ENCODE measurements at regions not wholly inside any gene's neighbourhood (a gene's known extent, or its start where the extent isn't known, plus 50 kb on each side); places are given as distances from the start of the nearest gene placed in this dataset.

GRCh38 chr3:118269537-118270125 lies 765.0 kb downstream of the IGSF11 start:
- no peak for DNase-seq (ENCODE audit: low spot score)

DNA sequence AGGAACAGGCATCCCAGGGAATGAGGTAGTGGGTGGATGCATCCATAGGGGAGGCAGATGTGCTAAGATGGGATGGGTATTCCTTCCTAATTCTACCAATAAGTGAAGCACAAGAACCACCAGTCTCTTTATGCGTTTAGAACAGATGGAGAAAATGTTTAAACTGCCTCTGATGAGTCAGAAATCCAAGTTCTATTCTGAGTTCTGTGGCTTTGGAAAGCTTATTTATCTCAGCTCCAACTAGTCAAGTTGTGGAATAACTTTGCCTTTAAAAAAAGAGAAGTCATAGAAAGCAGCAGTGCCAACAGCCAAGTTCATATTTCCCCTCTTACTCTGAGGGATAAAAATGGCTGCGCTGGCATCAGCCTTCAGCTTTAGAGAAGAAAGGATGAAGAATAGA lies 761.7 kb downstream of the IGSF11 start:
- DNase-seq (ENCODE audit: low spot score) = no peak

DNA sequence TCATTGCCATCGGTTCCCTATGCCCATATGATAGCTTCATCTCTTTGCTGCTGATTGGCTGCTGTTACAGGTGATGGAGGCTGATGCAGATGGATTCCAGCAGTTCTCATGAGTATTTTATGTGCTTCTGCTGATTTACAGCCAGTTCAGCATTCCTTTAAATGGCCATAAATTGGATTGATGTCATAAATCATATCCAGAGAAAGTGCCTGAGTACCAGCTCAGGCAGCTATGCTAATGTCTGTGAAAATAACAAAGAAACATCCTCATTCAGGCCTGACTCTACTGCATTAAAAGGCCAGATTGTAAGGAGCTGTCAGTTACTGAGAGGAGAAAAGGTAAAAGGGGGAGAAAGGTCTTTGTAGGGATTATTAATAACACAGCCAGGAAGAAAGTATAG lies 756.8 kb downstream of the IGSF11 start:
- no peak for DNase-seq (ENCODE audit: low spot score)

- no peak for DNase-seq (ENCODE audit: low spot score)
Observed at GRCh38 chr3:118292841-118293240, 741.8 kb downstream of the IGSF11 start.

- DNase-seq (ENCODE audit: low spot score) = no peak
Observed at GRCh38 chr3:118298133-118298532, 736.5 kb downstream of the IGSF11 start.

- no peak for DNase-seq (ENCODE audit: low spot score)
Observed at GRCh38 chr3:118304557-118304956, 730.1 kb downstream of the IGSF11 start.

DNA sequence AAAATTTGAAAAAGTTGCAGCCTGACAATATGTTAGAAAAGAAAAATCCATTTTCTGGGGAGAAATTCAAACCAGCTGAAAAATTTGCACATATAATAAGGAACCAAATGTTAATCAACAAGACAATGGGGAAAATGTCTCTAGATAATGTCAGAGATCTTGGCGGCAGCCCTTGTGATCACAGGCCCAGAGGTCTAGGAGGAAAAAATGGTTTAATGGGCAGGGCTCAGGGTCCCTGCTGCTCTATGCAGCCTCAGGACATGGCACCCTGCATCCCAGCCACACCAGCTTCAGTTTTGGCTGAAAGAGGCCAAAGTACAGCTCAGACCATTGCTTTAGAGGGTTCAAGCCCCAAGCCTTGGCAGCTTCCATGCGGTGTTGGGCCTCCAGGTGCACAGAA lies 701.9 kb downstream of the IGSF11 start:
- DNase-seq (ENCODE audit: low spot score) = no peak

DNA sequence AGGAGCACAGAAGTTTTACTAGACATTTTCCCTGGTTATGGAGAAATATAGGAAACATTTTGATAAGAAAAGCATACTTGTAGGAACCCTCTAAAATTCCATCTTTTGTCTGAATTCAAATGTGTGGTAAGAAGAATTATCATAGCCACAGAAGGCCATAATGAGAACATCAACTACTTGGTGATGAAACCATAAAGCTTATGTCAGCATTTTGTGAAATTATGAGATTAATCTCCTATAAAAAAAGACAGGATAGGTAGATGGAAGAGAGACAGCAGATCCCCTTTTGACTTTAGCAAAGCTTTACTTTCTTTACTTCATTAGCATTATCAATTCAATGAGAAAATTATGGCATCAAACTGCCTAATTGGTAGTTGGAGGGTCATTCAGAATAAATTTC lies 697.0 kb downstream of the IGSF11 start:
- no peak for DNase-seq (ENCODE audit: low spot score)

- DNase-seq (ENCODE audit: low spot score) = no peak
Observed at GRCh38 chr3:118347396-118348168, 687.1 kb downstream of the IGSF11 start.

GRCh38 chr3:118348169-118348557 lies 686.5 kb downstream of the IGSF11 start:
- DNase-seq (ENCODE audit: low spot score) = no peak

- DNase-seq (ENCODE audit: low spot score) = no peak
Observed at GRCh38 chr3:118354556-118354955, 680.1 kb downstream of the IGSF11 start.

- DNase-seq (ENCODE audit: low spot score) = no peak
Observed at GRCh38 chr3:118369892-118370491, 664.7 kb downstream of the IGSF11 start.

GRCh38 chr3:118380576-118380975 lies 654.1 kb downstream of the IGSF11 start:
- DNase-seq (ENCODE audit: low spot score) = no peak

DNA sequence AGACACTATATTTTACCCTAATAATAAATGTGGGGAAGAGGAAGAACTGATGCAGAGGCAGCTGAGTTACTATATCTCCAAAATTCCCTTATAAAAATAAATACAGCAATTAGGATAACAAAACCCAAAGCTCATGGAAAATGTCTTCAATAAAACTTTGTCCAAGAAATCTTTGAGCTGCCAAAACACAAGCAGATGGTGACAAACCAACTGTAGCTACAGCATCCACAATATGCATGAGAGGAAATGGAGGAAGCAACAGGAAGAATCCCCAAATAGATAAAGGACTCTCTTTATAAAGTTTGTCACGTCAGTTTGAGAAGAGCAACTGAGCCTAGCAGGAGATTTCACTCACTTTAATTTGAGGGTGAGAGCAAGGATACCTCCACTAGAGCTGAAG lies 638.2 kb downstream of the IGSF11 start:
- DNase-seq (ENCODE audit: low spot score) = no peak

DNA sequence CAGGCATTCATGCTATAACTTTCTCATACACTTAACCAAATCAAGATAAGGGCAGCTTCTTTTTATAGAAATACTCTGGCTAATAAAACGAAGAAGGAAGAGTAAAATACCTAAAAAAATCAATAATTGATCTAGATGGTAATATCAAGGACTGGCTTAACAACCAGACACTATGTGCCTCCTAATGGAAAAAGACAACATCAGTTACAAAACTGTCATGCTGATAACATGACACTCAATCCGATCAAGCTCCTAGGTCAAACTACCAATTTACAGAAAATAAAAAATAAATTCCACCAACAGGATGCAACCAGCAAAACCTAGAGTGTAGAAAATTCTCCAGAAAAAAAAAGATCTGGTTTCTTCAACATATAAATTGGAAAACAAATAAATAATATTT lies 634.6 kb downstream of the IGSF11 start:
- no peak for DNase-seq (ENCODE audit: low spot score)

DNA sequence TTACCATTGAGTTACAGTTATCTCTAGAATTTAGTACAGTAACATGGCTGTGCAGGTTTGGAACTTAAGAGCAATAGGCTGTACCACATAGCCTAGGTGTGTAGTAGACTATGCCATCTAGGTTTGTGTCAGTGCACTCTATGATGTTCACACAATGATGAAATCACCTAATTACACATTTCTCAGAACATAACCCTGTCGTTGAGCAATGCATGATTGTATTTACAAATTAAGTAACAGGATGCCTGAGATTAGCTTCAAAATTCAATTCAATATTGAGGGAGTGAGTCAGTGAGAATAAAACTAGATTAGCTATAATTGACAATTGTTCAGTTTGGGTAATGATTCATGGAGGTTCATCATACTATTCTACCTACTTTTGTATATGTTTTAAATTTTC lies 633.8 kb downstream of the IGSF11 start:
- DNase-seq (ENCODE audit: low spot score) = no peak

DNA sequence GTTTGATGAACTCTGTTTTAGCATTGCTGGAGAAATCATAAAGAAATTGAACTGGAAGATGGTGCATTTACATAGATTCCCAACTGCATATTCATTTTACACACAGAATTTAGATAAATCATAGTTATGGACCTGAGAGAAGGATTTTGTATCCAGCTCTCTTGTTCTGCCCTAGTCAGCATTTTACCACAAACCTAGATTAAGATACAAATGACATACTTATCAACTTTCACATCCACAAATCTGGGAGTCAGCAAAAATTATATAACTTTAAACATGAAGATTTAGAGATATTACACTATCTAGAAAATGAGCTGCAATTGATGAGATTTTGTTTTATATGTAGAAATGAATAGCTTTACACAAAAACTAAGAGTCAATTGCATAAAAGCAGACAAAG lies 632.8 kb downstream of the IGSF11 start:
- DNase-seq (ENCODE audit: low spot score) = no peak

DNA sequence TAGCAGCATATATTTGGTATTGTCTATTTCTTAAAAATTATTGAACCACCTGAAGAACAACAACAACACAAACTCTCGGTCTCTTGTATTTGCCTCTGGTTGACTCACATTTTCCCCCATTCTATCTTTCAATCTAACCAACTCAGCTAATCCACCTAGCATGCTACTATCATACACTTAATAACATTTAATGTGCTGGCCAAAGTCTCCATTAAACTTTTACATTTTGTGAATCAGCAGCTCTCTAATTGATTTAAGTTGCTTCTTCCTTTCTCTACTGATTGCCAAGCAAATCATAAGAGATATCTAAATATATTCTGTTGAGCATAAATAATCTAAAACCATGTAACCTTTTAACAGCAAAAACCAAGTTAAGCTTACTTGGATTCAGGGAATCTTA lies 631.7 kb downstream of the IGSF11 start:
- no peak for DNase-seq (ENCODE audit: low spot score)

GRCh38 chr3:118406562-118406961 lies 628.1 kb downstream of the IGSF11 start:
- no peak for DNase-seq (ENCODE audit: low spot score)

- no peak for DNase-seq (ENCODE audit: low spot score)
Observed at GRCh38 chr3:118408431-118408830, 626.2 kb downstream of the IGSF11 start.

- no peak for DNase-seq (ENCODE audit: low spot score)
Observed at GRCh38 chr3:118412503-118412902, 622.1 kb downstream of the IGSF11 start.

- DNase-seq (ENCODE audit: low spot score) = no peak
Observed at GRCh38 chr3:118425272-118425837, 609.3 kb downstream of the IGSF11 start.

DNA sequence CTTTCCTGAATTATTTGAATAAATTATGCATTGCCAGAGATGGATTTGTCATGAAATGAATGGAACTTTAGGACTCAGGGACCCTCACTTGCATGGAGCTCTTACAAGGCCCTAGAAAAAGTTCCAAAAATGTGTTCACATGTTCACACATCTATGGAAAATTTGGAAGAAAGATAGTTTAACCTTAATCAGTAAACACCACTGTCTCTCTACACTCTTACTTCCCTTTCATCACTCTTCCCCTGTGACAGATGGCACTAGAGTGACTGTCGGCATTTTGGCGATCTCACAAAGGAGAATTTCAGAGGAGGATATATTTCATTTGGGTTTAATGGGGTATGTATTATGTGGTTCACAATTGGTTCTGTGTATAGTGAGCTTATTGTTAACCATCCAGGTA lies 600.8 kb downstream of the IGSF11 start:
- DNase-seq (ENCODE audit: low spot score) = no peak

All from iPS-NIHi11 (cell line).